HUES6 (cell line): ENCODE measurements at regions not wholly inside any gene's neighbourhood (a gene's known extent, or its start where the extent isn't known, plus 50 kb on each side); places are given as distances from the start of the nearest gene placed in this dataset.

Experiments
- H3K27ac ChIP-seq: 2 replicates; pipeline ENCODE4 v1.7.0; 2013; ENCODE audit warnings: low read depth, mild to moderate bottlenecking, low read length, inconsistent platforms
- H3K27me3 ChIP-seq: 2 replicates; pipeline ENCODE4 v1.6.1; 2013; ENCODE audit warnings: low read length; ENCODE audit not compliant: control insufficient read depth, insufficient read depth
- H3K36me3 ChIP-seq: 2 replicates; pipeline ENCODE4 v1.6.1; 2013; ENCODE audit warnings: low read length; ENCODE audit not compliant: control insufficient read depth, insufficient read depth
- H3K4me1 ChIP-seq: 2 replicates; pipeline ENCODE4 v1.6.1; 2013; ENCODE audit warnings: low read length; ENCODE audit not compliant: control insufficient read depth, insufficient read depth
- H3K4me3 ChIP-seq: 2 replicates; pipeline ENCODE4 v1.5.1; 2013; ENCODE audit warnings: low read depth, low read length
- H3K9ac ChIP-seq: one replicate; pipeline ENCODE4 v1.6.1; 2013; ENCODE audit warnings: mild to moderate bottlenecking, low read length
- H3K9me3 ChIP-seq: 2 replicates; pipeline ENCODE4 v1.6.1; 2013; ENCODE audit warnings: low read depth, low read length; ENCODE audit not compliant: control insufficient read depth, insufficient read depth

DNA sequence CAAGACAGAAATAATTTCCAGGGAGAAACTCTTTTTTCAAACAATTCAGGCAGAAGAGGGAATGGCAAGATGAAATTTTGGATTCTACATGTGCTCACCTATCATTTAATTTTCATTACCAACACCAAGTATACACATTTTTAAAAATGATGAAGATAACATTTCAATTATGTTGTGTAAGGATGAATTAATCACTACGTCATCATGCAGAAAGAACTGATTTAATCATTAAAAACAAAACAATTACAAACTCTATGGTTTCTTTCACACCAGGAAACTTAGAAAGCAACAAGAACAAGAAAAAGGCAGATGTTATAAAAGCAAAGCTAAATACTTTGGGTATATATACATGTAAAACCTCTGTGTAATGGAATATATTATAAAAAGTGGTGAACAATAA is 668.5 kb downstream of the NCAM2 start:
- H3K4me1 ChIP-seq = no peaks in the 10 kb centered on the region
- H3K27me3 ChIP-seq = no peaks in the 10 kb centered on the region
- no peaks in the 10 kb centered on the region for H3K9me3 ChIP-seq
- no peak overlapping the region for H3K9ac ChIP-seq
- H3K27ac ChIP-seq = no peak overlapping the region
- no peak overlapping the region for H3K4me3 ChIP-seq
- H3K36me3 ChIP-seq = no peaks in the 10 kb centered on the region

DNA sequence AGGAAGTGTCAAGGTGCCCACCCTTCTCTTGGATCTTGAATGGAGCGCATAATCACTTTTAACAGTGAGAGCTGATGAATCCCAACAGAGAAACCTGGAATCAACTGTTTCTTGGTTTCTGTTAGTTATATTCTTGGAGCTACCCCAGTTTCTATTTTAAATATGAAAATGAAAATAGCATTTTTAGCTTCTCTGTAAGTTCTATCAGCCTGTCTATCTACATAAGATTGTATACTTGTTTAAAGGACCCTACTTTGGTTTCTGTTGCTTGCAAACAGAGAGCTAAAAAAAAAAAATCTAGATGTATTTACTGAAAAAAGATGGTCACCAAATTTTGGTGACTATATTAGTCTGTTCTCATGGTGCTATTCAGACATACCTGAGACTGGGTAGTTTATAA is 670.0 kb downstream of the NCAM2 start:
- no peak overlapping the region for H3K4me3 ChIP-seq
- H3K9me3 ChIP-seq = no peaks in the 10 kb centered on the region
- H3K4me1 ChIP-seq = no peaks in the 10 kb centered on the region
- no peak overlapping the region for H3K9ac ChIP-seq
- H3K36me3 ChIP-seq = no peaks in the 10 kb centered on the region
- no peak overlapping the region for H3K27ac ChIP-seq
- H3K27me3 ChIP-seq = no peaks in the 10 kb centered on the region

DNA sequence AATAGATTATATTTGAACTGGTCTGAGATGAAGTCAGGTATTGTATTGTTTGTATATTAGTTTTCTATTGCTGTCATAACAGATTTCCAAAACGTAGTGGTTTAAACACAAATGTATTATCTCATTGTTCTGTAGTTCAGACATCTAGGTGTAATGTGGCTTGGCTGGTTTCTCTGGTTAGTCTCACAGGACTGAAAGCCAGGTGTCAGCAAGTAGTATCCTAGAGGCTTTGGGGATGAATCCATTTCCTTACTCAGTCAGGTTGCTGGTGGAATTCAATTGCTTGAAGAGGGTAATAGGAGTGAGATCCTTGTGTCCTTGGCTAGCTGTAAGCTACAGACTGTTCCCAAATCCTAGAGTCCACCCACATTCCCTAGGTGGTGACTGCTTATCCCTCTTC is 675.8 kb downstream of the NCAM2 start:
- Histone ChIP-seq H3K9me3 (no peaks in the 10 kb centered on the region), H3K4me1 (no peaks in the 10 kb centered on the region), H3K36me3 (no peaks in the 10 kb centered on the region), H3K27ac (no peak overlapping the region), H3K4me3 (no peak overlapping the region), H3K9ac (no peak overlapping the region), H3K27me3 (no peaks in the 10 kb centered on the region)

DNA sequence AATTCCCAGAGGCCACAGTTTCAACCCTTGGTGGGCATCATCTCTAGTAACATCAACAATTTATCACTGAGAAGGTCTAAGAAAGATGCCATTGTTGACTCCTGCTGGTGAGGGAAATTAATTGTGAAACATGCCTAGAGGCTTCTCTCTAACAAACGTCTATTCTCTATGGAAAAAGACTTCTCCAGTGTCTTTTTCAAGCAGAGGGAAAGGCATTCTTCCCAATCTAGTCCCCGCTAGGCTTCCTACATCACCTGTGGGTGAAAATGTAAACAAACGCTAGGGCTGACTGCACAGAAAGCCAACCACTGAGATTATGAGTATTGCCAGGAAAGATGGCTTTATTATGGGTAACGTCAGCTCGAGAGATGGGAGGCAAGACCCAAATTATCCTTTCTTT is 677.4 kb downstream of the NCAM2 start:
- no peaks in the 10 kb centered on the region for H3K36me3 ChIP-seq
- H3K9me3 ChIP-seq = no peaks in the 10 kb centered on the region
- H3K27me3 ChIP-seq = no peaks in the 10 kb centered on the region
- H3K4me3 ChIP-seq = no peak overlapping the region
- H3K9ac ChIP-seq = no peak overlapping the region
- H3K4me1 ChIP-seq = no peaks in the 10 kb centered on the region
- H3K27ac ChIP-seq = no peak overlapping the region

- H3K4me3 ChIP-seq = no peak overlapping the region
- H3K9me3 ChIP-seq = no peaks in the 10 kb centered on the region
- H3K9ac ChIP-seq = no peak overlapping the region
These were observed 684.0 kb downstream of the NCAM2 start for GRCh38 chr21:21682172-21682571.

GRCh38 chr21:21688889-21689288 is 690.7 kb downstream of the NCAM2 start:
- Histone ChIP-seq H3K4me3 (no peak overlapping the region), H3K27ac (no peak overlapping the region), H3K9ac (no peak overlapping the region), H3K9me3 (no peaks in the 10 kb centered on the region), H3K4me1 (no peaks in the 10 kb centered on the region), H3K27me3 (no peaks in the 10 kb centered on the region), H3K36me3 (no peaks in the 10 kb centered on the region)

More at GRCh38 chr21:21682172-21682571, 684.0 kb downstream of the NCAM2 start:
- Histone ChIP-seq H3K36me3 (no peaks in the 10 kb centered on the region), H3K27me3 (no peaks in the 10 kb centered on the region), H3K4me1 (no peaks in the 10 kb centered on the region), H3K27ac (no peak overlapping the region)

GRCh38 chr21:21690068-21690665 is 692.0 kb downstream of the NCAM2 start:
- Histone ChIP-seq H3K9ac (no peak overlapping the region), H3K36me3 (no peaks in the 10 kb centered on the region), H3K9me3 (no peaks in the 10 kb centered on the region), H3K27ac (no peak overlapping the region), H3K4me3 (no peak overlapping the region), H3K4me1 (no peaks in the 10 kb centered on the region), H3K27me3 (no peaks in the 10 kb centered on the region)

GRCh38 chr21:21712748-21713520 is 714.7 kb downstream of the NCAM2 start:
- Histone ChIP-seq H3K9ac (no peak overlapping the region), H3K27ac (no peak overlapping the region), H3K4me1 (peaks cover 5% of the 10 kb centered on the region; the same call in 1 of the 2 replicates), H3K36me3 (no peaks in the 10 kb centered on the region), H3K27me3 (no peaks in the 10 kb centered on the region), H3K9me3 (no peaks in the 10 kb centered on the region), H3K4me3 (no peak overlapping the region)

DNA sequence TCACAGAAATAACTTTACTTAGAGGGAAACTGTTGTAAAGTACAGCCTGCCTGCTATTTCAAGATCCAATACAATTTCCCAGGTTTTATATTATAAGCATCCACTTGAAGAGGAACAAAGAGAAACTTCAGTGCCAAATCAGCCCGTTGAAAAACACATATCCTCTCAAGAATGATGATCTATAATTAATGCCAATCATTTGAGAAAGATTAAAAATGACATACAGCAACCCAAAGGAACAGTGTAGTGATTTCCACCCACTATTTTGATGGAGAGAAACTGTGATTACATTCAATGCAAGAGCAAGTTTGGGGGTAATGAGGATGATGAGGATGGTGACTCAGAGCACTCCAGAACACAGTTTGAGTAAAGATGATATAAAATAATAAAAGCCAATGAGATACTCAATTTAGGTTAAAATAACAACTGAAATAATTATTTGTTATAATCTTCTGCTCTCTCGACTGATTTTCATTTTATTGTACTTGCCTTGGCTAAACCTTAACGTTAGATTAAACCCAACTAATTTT is 715.5 kb downstream of the NCAM2 start:
- peaks cover 5% of the 10 kb centered on the region; the same call in 1 of the 2 replicates for H3K4me1 ChIP-seq
- H3K9me3 ChIP-seq = no peaks in the 10 kb centered on the region
- no peak overlapping the region for H3K9ac ChIP-seq
- no peaks in the 10 kb centered on the region for H3K36me3 ChIP-seq
- no peaks in the 10 kb centered on the region for H3K27me3 ChIP-seq
- no peak overlapping the region for H3K4me3 ChIP-seq
- no peak overlapping the region for H3K27ac ChIP-seq

DNA sequence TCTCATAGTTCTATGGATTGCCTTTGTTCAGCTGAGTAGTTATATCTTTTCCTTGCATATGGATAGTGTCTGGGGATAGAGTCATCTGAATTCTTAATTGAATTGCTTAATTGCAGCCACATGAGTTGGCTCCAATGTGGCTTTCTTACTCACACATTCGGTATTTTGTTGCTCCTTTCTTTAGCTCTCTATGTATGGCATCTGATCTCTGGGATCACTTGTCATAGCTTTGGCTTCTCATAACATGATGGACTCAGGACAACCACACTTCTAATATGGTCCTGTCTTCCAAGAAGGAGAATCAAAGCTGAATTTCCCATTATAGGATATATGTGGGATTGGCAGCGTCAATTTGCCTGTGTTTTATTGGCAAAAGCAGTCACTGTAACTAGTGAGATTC is 716.2 kb downstream of the NCAM2 start:
- Histone ChIP-seq H3K9me3 (no peaks in the 10 kb centered on the region), H3K27me3 (no peaks in the 10 kb centered on the region), H3K4me1 (peaks cover 5% of the 10 kb centered on the region; the same call in 1 of the 2 replicates), H3K4me3 (no peak overlapping the region), H3K9ac (no peak overlapping the region), H3K27ac (no peak overlapping the region), H3K36me3 (no peaks in the 10 kb centered on the region)

- Histone ChIP-seq H3K36me3 (no peaks in the 10 kb centered on the region), H3K4me3 (no peak overlapping the region), H3K9ac (no peak overlapping the region), H3K9me3 (no peaks in the 10 kb centered on the region), H3K27me3 (no peaks in the 10 kb centered on the region), H3K4me1 (peaks cover 5% of the 10 kb centered on the region; the same call in 1 of the 2 replicates), H3K27ac (no peak overlapping the region)
These were observed 717.2 kb downstream of the NCAM2 start for GRCh38 chr21:21715266-21715969.
